IPS DF 4.7 (cell line): ENCODE measurements at regions not wholly inside any gene's neighbourhood (a gene's known extent, or its start where the extent isn't known, plus 50 kb on each side); places are given as distances from the start of the nearest gene placed in this dataset.

Experiments
- DNase-seq: peaks from one replicate; pipeline ENCODE4 v3.0.0-alpha.2; 2013; ENCODE audit warnings: low spot score; ENCODE audit errors: extremely low read depth

- DNase-seq: no peak
These were observed 412.8 kb downstream of the IRX2 start for GRCh38 chr5:2338686-2339085.

GRCh38 chr5:2335733-2336515 is 415.6 kb downstream of the IRX2 start:
- DNase-seq: no peak

- no peak for DNase-seq
These were observed 416.2 kb downstream of the IRX2 start for GRCh38 chr5:2335125-2335732.

GRCh38 chr5:2334719-2335118 is 416.8 kb downstream of the IRX2 start:
- DNase-seq: no peak

- DNase-seq: no peak
These were observed 418.2 kb downstream of the IRX2 start for GRCh38 chr5:2333291-2333690.

- DNase-seq: no peak
These were observed 419.0 kb downstream of the IRX2 start for GRCh38 chr5:2332521-2332920.

- no peak for DNase-seq
These were observed 420.9 kb downstream of the IRX2 start for GRCh38 chr5:2330325-2331130.

GRCh38 chr5:2329741-2330140 is 421.7 kb downstream of the IRX2 start:
- DNase-seq: no peak

GRCh38 chr5:2326601-2327000 is 424.9 kb downstream of the IRX2 start:
- no peak for DNase-seq

- no peak for DNase-seq
These were observed 426.7 kb downstream of the IRX2 start for GRCh38 chr5:2324788-2325187.

- DNase-seq: no peak
These were observed 430.9 kb downstream of the IRX2 start for GRCh38 chr5:2320611-2321010.

- no peak for DNase-seq
These were observed 433.9 kb downstream of the IRX2 start for GRCh38 chr5:2317540-2317939.

GRCh38 chr5:2311851-2312250 is 429.1 kb upstream of the IRX4 start:
- no peak for DNase-seq

- DNase-seq: no peak
These were observed 428.2 kb upstream of the IRX4 start for GRCh38 chr5:2310946-2311345.

GRCh38 chr5:2307631-2308030 is 424.9 kb upstream of the IRX4 start:
- DNase-seq: no peak

GRCh38 chr5:2306711-2307110 is 424.0 kb upstream of the IRX4 start:
- DNase-seq: no peak

GRCh38 chr5:2303431-2304100 is 420.8 kb upstream of the IRX4 start:
- DNase-seq: no peak

GRCh38 chr5:2302169-2302568 is 419.4 kb upstream of the IRX4 start:
- no peak for DNase-seq

GRCh38 chr5:2300861-2301574 is 418.3 kb upstream of the IRX4 start:
- DNase-seq: no peak

GRCh38 chr5:2300421-2300820 is 417.7 kb upstream of the IRX4 start:
- no peak for DNase-seq
